Colon (tissue), 2 donors: ENCODE measurements at regions not wholly inside any gene's neighbourhood (a gene's known extent, or its start where the extent isn't known, plus 50 kb on each side); places are given as distances from the start of the nearest gene placed in this dataset.

Experiments used
- FAIRE-seq: peaks from 2 replicates; lab custom pipeline; 2012; peaks lifted over from hg19 to GRCh38; lab: Jason Lieb, UNC
- donor health status: control.
- donor health status: control.

- FAIRE-seq = no peak
Measured at GRCh38 chr2:12113412-12113811, 367.0 kb downstream of the LPIN1 start.

GRCh38 chr2:12114816-12115215 is 368.4 kb downstream of the LPIN1 start:
- FAIRE-seq = no peak

DNA sequence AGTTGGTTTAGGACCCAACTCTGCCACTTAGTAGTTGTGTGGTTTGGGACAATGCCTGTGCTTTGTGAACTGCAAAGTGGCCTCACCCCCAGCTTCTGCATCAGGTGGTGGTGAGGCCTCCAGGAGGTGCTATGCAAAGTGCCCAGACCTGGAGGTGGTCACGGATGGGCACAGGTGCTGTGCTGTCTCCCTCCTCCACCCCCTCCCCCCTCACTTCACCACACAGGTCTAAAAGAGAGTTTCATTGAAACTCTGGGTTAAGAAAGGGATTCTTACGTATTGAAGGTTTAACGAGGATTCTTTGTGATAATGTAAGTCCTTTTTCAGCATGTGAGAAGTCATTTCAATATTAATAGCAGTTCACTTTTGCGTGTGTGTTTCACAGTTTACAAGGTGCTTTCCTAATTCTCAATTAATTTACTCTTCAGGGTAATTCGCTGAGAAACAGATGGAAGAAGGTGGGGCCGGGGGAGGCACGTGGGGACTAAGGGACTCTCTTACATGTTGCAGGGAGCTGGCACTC is 369.9 kb downstream of the LPIN1 start:
- no peak for FAIRE-seq

- no peak for FAIRE-seq
Measured at GRCh38 chr2:12119841-12120240, 373.4 kb downstream of the LPIN1 start.

DNA sequence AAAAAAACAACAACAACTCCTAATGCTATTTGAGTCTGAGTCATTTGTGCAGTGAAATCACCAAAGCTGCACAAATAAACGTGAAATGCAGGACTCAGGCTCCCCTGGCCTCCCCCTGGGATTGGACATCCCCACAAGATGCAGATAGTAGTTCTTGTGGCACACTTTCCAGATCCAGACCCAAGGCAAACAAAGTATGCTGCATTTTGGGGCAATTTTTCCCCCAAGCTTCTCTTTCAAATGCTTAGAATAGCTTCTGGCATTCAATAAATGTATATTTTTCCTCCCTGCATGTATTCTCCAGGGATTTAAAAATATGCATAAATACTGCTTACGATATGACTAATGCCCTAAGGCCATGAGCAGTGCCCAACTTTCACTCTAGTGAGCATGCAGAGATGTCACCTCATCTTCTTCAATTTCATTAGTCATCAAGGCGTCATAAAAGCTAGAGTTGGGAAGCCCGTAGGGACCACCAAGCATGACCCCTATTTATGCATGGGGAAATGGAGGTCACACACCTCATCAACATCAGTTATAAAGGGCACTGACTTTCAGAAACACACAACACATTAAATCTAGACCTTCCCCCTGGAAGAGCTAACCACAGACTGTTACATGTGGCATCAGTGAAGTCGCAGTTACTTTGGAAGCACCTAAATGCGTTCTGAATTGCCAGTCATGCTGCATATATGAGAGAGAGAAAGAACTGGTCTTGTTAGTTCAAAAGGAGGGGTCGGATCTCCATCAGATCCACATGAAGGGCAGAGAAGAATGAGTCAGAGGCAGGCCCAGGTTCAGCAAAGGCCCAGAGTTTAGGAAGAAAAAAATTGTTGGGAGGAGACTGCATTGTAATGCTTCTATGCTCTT is 374.1 kb downstream of the LPIN1 start:
- no peak for FAIRE-seq

DNA sequence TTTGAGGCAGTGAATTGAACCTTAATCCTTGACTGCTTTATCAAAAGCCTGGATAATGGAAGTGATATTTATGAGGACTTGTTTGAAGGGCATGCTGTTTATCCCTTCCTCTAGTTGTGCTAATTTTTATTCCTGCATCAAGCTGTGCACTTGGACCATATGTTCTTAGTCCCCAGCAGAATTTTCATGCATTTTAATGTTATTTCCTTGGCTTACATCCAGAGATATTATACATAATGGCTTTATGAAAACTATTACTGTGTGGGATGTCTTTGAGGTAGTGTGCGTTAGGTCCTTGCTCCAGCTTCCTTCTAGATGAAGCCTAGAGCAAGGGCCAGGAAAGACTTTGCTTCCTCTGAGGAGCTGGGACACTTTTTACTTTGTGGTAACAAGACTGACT is 378.4 kb downstream of the LPIN1 start:
- no peak for FAIRE-seq

DNA sequence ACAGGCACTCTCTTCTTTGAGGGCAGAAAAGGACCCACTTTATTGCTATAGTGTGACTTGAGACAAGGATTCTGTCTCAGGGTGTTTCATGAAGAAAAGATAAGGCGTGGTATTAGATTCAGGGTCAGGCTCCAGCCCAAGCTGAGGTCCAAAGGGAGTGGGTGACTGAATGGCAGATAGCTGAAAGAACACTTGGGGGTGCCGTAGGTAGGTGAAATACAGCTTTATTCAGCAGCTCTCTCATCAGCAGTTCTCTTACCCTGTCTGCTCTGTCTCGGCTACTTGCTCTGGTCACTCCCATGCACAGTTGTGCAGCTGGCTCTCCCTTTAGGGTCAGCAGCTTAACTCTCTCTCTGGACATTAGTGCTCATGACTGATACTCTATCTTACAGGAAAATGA is 379.9 kb downstream of the LPIN1 start:
- FAIRE-seq = no peak

DNA sequence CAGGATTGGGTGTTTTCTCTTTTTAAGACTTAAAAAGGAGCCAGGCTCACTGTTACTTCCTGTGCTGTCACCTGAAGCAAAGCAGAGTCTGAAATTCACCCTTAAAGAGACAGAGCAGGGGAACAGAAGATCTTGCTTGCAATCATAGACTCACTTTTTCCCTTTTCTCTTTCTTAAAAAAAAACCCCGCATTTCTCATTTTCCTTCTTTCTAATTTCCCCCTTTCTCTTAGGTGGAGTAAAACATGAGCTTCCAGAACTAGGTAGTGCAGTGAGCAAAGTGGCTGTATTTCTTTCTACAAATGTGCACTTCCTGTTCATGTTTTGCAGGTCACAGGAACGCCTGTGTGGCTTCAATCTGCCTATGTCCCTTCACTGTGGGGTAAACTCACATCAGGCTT is 381.2 kb downstream of the LPIN1 start:
- FAIRE-seq = no peak

GRCh38 chr2:12131975-12132374 is 385.5 kb downstream of the LPIN1 start:
- no peak for FAIRE-seq

GRCh38 chr2:12141618-12142258 is 395.3 kb downstream of the LPIN1 start:
- no peak for FAIRE-seq

GRCh38 chr2:12151716-12152115 is 405.3 kb downstream of the LPIN1 start:
- no peak for FAIRE-seq

DNA sequence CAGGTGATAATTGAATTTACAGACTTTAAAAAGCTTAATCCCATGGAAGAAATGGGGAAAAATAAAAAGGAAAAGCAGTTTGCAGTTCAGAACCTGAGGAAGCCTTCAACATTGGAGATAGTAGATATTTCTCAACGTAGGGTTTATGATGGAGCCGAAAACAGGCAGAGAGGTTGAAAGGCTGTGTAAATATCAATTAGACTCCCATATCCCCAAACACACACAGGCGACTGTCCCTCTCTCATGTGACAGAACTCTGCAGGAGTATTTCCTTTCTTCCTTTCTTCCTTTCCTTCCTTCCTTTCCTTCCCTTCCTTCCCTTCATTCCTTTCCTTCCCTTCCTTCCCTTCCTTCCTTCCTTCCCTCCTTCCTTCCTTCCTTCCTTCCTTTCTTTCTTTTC is 406.5 kb downstream of the LPIN1 start:
- no peak for FAIRE-seq

GRCh38 chr2:12155303-12156051 is 409.0 kb downstream of the LPIN1 start:
- no peak for FAIRE-seq

DNA sequence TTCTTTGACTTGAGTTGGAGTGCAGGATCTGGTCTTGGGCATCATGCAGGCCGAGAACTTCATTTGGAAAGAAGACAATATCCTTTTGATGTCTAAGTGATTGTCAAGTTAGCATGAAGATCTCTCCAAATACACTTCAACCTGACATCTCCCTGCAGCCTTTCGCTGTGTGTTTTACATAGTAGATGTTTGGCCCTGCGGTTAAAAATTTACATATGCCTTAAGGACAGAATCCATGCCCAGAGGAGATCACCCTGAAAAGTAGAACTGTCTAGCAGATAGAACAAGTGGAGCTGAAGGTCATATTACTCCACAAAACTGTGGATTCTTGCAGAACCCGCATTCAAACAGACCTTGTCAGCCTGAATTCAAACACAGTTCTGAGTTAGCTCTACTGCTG is 409.9 kb downstream of the LPIN1 start:
- no peak for FAIRE-seq

DNA sequence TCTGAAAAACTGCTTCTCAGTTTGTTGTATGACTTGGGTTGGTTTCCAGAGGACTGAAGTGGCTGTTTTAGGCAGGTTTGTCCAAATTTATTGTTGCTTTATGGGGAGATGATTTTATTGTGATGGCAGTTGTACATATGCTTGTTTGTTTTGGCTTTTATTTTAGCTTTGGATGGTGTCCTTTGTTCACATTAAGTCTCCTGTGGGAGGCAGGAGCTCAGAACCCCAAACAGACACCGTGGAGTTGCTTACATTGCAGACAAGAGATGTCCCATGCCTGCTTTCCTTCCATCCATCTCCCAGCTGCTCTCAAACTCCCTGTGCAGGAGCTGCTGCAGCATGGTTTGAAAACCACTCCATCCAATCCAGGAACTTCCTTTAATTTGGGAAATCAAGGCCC is 414.7 kb downstream of the LPIN1 start:
- FAIRE-seq = no peak

DNA sequence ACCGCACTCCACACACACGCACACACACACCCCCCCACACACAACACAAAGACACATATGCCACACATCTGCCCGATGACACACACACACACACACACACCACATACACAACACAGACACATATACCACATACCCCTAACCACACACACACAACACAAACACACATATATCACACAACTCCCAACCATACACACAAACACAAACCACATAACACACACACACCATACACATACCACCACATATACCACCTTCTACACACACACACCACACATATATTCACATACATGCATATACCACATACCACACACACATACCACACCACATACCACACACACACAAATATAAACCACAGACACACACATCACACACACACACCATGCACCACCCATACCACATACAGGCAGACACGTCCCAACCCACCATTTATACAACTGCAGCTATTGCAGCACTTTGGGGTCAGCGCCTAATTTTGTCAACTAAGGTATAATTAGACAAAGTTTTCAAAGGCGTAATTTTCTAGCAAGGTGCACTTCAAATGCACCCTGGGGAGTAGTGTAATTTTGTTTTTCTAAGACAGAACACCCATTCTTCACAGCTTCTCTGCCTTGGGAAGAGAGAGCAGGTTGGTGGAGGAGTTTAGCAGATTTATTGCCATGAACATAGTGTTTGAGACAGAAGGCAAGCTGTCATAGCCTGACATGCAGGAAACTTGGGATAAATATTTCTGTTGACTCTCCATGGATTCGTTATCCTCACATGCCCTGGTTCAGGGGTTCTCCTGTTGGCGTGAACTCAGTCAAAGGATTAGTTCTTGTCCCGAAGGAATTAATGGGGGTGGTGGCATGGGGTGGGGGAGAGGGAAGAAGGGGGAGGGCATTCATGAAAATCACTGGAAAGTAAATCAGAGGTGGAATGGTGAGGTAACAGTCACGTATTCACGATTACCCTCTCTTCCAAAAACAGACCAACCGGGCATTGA is 416.1 kb downstream of the LPIN1 start:
- no peak for FAIRE-seq

GRCh38 chr2:12163866-12164265 is 417.4 kb downstream of the LPIN1 start:
- FAIRE-seq = no peak

DNA sequence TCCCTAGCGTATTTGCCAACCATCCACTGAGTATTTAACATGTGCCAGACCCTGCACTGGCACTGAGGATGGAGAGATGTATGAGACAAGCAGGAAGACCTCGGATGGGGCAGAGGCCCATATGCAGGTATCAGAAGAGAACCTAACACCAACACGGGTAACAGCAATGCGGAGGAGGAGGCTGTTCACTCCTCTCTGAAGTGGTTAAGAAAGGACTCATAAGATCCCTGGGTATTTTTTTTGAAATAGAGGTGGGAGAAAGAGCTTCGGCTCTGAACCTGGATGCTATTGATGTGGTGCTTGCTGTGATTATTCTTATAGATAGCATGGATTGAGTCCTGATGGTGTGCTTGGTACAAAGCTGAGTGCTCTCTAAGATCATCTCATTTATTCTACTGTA is 418.3 kb downstream of the LPIN1 start:
- FAIRE-seq = no peak

GRCh38 chr2:12167525-12168317 is 421.3 kb downstream of the LPIN1 start:
- no peak for FAIRE-seq

DNA sequence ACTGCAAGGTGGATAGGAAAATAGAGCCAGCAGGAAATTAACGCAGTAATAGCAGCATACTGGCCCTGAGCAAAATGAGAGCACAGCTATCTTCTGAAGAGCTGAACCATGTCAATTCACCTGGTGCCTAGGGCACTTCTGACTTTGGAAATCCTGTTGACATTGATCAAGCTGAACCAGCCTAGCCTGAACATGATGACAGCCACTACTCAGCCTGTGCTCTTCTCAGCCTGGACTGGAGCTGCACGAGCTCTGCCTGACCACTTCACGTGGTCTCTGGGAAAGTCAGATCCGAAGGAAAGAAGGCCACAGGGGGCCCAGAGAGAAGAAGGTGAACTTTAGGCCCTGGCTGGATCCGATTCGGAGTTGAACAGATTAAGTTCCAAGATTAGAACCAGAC is 421.9 kb downstream of the LPIN1 start:
- no peak for FAIRE-seq
